GM04504 (cell line): ENCODE measurements at regions not wholly inside any gene's neighbourhood (a gene's known extent, or its start where the extent isn't known, plus 50 kb on each side); places are given as distances from the start of the nearest gene placed in this dataset.

Experiments
- DNase-seq: peaks from one replicate; pipeline ENCODE4 v3.0.0-alpha.2; 2012; ENCODE audit warnings: low read depth

GRCh38 chr4:136540747-136541146 is 991.5 kb downstream of the PCDH18 start:
- no peak for DNase-seq

- DNase-seq = no peak
Observed at GRCh38 chr4:136528131-136528530, 1004.2 kb downstream of the PCDH18 start.

DNA sequence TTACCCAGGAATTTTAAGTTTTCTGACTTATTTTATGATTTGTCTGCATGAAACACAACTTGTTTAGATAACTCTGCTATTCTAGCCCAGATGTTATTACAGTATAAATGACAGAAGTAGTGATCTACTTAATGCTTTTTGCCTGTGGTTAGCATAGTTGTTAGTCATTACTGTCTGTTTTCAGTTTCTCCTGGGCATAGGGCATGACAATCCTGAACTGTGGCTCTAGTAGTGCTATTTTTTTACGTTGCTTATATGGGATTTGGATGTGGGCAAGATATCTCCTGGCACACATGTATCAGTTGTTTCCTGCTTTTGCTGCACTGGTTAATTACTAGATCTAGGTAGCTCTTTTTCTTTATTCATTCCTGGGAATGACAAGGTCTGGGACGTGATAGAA is 1005.8 kb downstream of the PCDH18 start:
- no peak for DNase-seq

GRCh38 chr4:136524039-136524438 is 1008.3 kb downstream of the PCDH18 start:
- DNase-seq = no peak

GRCh38 chr4:136516371-136516770 is 1015.9 kb downstream of the PCDH18 start:
- no peak for DNase-seq

DNA sequence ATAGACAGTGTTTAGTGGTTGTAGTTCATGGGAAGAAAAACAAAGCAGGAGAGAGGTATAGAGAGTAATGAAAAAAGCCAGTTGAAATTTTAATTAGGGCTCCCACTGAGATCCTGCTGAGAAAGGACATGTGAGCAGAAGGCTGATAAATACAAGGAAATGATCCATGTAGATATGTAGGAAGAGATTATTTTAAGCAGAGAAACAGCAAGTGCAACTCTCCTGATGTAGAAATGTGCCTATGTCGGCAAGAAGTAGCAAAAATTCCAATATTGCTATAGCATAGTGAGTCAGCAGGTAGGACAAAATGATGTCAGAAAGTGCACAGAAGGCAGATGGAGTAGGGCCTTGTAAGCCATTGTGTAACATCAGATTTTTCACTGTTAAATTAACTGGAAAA is 1027.3 kb downstream of the PCDH18 start:
- DNase-seq = no peak

- DNase-seq = no peak
Observed at GRCh38 chr4:136495851-136496250, 1036.4 kb downstream of the PCDH18 start.

GRCh38 chr4:136495076-136495475 is 1037.2 kb downstream of the PCDH18 start:
- no peak for DNase-seq

DNA sequence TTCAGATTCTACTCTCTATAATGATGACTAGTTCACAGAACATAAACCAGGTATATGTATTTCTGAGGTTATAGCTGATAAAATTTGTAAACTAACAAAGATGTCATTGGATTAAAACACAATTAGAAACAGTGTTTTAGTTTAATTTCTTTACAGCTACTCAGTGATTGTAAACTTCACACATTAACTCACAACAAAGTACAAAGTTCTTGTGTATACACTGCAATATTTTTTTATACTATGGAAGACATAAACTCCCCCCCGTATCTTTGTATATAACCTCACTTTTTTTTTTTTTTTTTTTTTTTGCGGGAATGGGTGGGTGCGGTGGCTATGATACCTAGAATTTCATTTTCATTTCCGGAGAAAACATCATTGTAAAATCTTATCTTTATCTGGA is 1043.2 kb downstream of the PCDH18 start:
- no peak for DNase-seq

GRCh38 chr4:136484996-136485395 is 1047.3 kb downstream of the PCDH18 start:
- no peak for DNase-seq

DNA sequence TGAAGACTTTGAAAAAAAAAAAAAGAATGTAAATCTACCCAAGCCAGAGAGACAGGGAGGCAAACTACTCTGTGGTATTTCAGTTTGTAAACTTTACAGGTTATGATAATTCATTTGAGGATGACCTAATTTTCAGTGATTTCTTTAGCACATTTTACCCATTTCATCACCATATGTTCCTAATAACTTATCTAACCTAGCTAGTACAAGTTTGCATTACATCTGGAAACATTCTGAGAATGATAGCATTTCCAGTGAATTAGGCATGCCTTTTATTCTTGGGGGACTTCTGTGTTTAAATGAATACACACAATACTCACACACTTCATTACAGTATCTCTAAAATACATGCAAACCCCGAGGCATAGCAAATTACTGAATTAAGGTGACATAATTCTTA is 1055.5 kb downstream of the PCDH18 start:
- no peak for DNase-seq

GRCh38 chr4:136471051-136471450 is 1061.2 kb downstream of the PCDH18 start:
- no peak for DNase-seq

DNA sequence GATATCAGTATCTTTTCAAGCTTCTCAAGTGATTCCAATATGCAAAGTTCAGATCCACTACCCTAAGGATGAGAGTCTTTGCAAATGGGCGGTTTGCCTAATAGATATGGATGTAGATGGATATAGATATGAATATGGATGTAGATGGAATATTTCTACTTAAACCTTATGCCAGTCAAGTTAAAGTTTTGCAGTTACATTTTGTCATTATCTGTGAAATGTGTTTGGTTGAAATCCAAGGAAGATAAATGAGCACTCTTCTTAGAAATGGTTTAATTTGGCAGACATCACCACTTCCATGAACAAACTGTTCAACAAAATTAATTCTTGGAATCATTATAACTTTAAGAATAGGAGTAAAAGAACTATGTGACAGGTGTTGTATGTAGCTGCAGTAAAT is 1066.6 kb downstream of the PCDH18 start:
- DNase-seq = no peak

DNA sequence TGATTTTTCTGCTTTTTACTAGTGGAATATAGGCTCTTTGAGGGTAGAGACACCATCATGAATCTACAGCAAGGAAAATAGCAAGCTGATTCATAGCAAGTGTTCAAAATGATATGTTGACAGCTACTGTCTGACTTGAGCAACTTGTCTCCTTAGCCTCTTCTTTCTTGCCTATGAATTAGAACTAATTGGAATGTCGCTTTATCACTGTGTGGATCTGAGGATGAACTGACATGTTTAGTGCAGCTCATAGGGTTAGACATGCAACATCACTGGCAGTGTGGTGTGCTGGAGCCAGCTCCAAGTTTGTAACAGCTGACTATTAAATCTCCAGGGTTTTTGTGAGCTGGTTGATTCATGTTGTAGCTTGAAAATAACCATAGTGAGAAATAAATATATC is 1068.4 kb downstream of the PCDH18 start:
- DNase-seq = no peak

DNA sequence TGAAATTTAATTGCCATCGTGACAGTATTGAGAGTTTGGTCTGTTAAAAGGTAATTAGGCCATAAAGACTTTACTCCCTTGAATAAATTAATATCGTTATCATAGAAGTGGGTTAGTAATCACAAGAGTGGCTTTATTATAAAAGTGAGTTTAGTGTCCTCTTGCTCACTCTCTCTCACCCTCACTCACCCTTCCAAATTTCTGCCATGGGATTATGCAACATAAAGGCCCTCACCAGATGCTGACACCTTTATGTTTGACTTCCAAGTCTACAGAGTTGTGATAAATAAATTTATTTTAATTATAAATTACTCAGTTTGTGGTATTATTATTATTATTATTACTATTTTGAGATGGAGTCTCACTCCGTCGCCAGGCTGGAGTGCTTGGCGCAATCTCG is 1070.8 kb downstream of the PCDH18 start:
- no peak for DNase-seq

- DNase-seq = no peak
Observed at GRCh38 chr4:136458326-136458725, 1074.0 kb downstream of the PCDH18 start.

DNA sequence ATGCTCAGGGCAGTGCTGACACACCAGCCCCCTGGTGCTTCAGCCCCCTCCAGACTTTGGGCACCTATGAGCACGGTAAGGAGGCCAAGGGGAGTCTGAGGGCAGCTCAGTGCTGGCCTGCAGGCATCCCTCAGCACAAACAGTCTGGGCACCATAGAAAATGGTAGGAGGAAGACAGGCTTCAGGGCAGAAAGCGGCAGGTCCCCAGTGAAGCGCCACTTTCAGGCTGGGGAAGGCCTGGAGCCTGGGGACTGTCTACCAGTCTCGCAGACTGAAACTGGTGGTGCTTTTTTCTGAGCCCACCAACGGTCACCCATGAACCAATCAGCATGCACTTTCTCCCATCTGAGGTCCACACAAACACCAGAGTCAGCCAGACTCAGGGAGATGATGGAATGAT is 1074.7 kb downstream of the PCDH18 start:
- no peak for DNase-seq

- DNase-seq = no peak
Observed at GRCh38 chr4:136457004-136457403, 1075.3 kb downstream of the PCDH18 start.

DNA sequence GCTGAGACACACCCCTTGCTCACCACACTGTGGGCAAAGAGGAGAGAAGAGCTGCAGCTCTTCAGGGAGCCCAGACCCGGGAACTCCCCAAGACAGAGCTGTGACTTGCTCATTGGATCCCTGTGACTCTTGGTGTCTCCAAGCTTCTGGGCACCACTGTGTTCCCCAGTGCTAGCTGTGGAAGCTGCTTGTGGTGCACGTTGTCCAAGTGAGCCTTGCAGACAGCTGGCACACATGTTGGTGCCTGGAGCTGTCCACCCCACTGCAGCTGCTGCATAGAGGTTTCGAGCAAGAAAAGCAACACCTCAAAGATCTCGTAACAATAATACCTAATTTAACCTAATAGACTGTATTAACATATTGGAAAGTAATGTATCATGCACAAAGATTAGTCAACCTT is 1089.3 kb downstream of the PCDH18 start:
- DNase-seq = no peak

GRCh38 chr4:136442447-136442846 is 1089.8 kb downstream of the PCDH18 start:
- no peak for DNase-seq

- no peak for DNase-seq
Observed at GRCh38 chr4:136441629-136442282, 1090.5 kb downstream of the PCDH18 start.

DNA sequence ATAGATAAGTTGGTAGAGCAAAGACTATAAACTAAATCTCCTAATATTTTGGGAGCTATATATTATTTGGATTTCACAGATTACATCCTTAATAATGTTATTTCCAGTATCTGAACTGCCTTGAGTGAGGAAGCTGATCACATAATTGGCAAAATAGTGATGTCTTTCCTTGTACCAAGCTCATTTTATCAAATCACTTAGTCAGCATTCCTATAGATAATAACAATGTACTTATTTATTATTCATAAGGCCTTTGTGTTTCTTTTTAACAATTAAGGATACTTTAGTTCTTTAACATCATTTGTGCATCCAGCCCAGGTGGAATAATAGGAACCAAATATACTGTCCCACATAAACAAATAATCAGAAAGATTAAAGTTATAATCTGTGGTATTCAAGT is 1093.6 kb downstream of the PCDH18 start:
- no peak for DNase-seq

GRCh38 chr4:136424052-136424451 is 1108.2 kb downstream of the PCDH18 start:
- no peak for DNase-seq

- DNase-seq = no peak
Observed at GRCh38 chr4:136414981-136415380, 1117.3 kb downstream of the PCDH18 start.

GRCh38 chr4:136412708-136413107 is 1119.6 kb downstream of the PCDH18 start:
- no peak for DNase-seq
